Tibial nerve (tissue), 3 donors: ENCODE measurements at regions not wholly inside any gene's neighbourhood (a gene's known extent, or its start where the extent isn't known, plus 50 kb on each side); places are given as distances from the start of the nearest gene placed in this dataset.

Experiments used
- POLR2A ChIP-seq, 2 donors: fragments of 450-650 bp; IDR thresholded peaks; one replicate each; pipeline ENCODE4 v1.6.1; 2017; ENCODE audit warnings: antibody characterized with exemption in 2 of 2, mild to moderate bottlenecking in 2 of 2, moderate library complexity in 2 of 2
- TF ChIP-seq, protein P1 (sequence below), 5 experiments: fragments of 200-600 bp in 3 of 5; fragments of 450-650 bp in 2 of 5; sonication (generic) in 3 of 5; IDR thresholded peaks; one replicate each; pipeline ENCODE4 v1.5.1; 2016 to 2019; ENCODE audit warnings: antibody characterized with exemption in 5 of 5, mild to moderate bottlenecking in 3 of 5, moderate library complexity in 2 of 5

DNA sequence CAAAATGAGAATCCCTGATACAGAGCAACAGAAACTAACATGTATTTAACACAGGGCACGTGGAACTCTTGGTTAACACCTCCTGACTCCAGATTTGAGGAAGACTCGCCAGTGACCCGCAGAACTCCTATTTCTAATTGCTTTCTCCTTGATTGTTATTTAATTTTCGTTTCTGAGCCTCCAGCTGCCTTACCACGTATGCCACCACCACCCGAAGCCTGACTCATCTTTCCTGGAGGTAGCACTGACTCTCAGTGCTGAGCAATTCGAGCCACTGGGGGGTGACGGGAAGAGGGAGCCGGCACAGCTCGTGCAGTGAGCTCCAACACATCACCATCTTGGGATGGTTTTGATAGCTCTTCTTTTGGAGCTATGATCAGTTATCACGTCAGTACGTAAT, 273.9 kb upstream of the MGMT start:
- TF ChIP-seq POLR2A (IDR thresholded peaks at IDR 0.05), result no peak
- TF ChIP-seq, protein P1, sequence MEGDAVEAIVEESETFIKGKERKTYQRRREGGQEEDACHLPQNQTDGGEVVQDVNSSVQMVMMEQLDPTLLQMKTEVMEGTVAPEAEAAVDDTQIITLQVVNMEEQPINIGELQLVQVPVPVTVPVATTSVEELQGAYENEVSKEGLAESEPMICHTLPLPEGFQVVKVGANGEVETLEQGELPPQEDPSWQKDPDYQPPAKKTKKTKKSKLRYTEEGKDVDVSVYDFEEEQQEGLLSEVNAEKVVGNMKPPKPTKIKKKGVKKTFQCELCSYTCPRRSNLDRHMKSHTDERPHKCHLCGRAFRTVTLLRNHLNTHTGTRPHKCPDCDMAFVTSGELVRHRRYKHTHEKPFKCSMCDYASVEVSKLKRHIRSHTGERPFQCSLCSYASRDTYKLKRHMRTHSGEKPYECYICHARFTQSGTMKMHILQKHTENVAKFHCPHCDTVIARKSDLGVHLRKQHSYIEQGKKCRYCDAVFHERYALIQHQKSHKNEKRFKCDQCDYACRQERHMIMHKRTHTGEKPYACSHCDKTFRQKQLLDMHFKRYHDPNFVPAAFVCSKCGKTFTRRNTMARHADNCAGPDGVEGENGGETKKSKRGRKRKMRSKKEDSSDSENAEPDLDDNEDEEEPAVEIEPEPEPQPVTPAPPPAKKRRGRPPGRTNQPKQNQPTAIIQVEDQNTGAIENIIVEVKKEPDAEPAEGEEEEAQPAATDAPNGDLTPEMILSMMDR (IDR thresholded peaks at IDR 0.05), result no peak
